ENCODE measurements at regions not wholly inside any gene's neighbourhood (a gene's known extent, or its start where the extent isn't known, plus 50 kb on each side); places are given as distances from the start of the nearest gene placed in this dataset.
A peak's percentile ranks its signal among the peaks of the same experiment; 100 is the strongest.

GRCh38 chr13:99150575-99151361 is 49.9 kb upstream of the UBAC2 start:
- no peaks in the 10 kb centered on the region for H3K27me3 ChIP-seq (replicated peaks; ENCODE audit: control insufficient read depth, insufficient read depth, low read length)
- no peak overlapping the region for H3K4me3 ChIP-seq (ENCODE audit: low read length)
- peaks cover 18% of the 10 kb centered on the region for H3K4me1 ChIP-seq (ENCODE audit: control insufficient read depth, insufficient read depth, low read length)
- H3K9ac ChIP-seq (ENCODE audit: low read length), result peak overlapping the region; percentile 19
- no peaks in the 10 kb centered on the region for H3K36me3 ChIP-seq (ENCODE audit: control insufficient read depth, insufficient read depth, low read length, severe bottlenecking)
- DNase-seq (ENCODE audit: low read depth), result peak; percentile 86
- no peaks in the 10 kb centered on the region for H3K9me3 ChIP-seq (ENCODE audit: control insufficient read depth, low read length)
